OCI-LY7 (cell line): ENCODE measurements at regions not wholly inside any gene's neighbourhood (a gene's known extent, or its start where the extent isn't known, plus 50 kb on each side); places are given as distances from the start of the nearest gene placed in this dataset.

ENCODE experiments used
- CTCF ChIP-seq: fragments of 200-600 bp; sonication (generic); conservative IDR thresholded peaks from 2 replicates; pipeline ENCODE4 v1.5.1; 2014; ENCODE audit warnings: mild to moderate bottlenecking, antibody characterized with exemption, low read length, moderate library complexity, mixed read lengths
- EZH2phosphoT487 ChIP-seq: fragments of 200-600 bp; sonication (generic); IDR thresholded peaks from 2 replicates; pipeline ENCODE4 v1.6.1; 2018; ENCODE audit warnings: low read depth, borderline replicate concordance, mild to moderate bottlenecking, mixed run types, antibody characterized with exemption, low read length, moderate library complexity, mixed read lengths

GRCh38 chr3:3305084-3305483, 125.6 kb upstream of the CRBN start:
- TF ChIP-seq CTCF, result no peak
- TF ChIP-seq EZH2phosphoT487, result no peak
